Osteoblast (primary cell): ENCODE measurements at regions not wholly inside any gene's neighbourhood (a gene's known extent, or its start where the extent isn't known, plus 50 kb on each side); places are given as distances from the start of the nearest gene placed in this dataset.

ENCODE experiments used
- DNase-seq: peaks from one replicate; pipeline ENCODE4 v3.0.0; 2011; ENCODE audit warnings: low spot score, mixed read lengths; ENCODE audit not compliant: insufficient read length; ENCODE audit errors: missing footprints
- H2AFZ ChIP-seq: 2 replicates; pipeline ENCODE4 v1.6.0; 2011; ENCODE audit warnings: mild to moderate bottlenecking, low read length
- H3K27ac ChIP-seq: 2 replicates; pipeline ENCODE4 v1.5.1; 2011; ENCODE audit warnings: mild to moderate bottlenecking, low read depth, low read length, moderate library complexity
- H3K27me3 ChIP-seq: 2 replicates; pipeline ENCODE4 v1.6.0; 2012; ENCODE audit warnings: mild to moderate bottlenecking, control low read depth, inconsistent platforms, low read length, moderate library complexity; ENCODE audit not compliant: insufficient read depth
- H3K36me3 ChIP-seq: 2 replicates; pipeline ENCODE4 v1.5.1; 2011; ENCODE audit warnings: mild to moderate bottlenecking, low read length, control low read depth, moderate library complexity; ENCODE audit not compliant: insufficient read depth
- H3K4me1 ChIP-seq: 2 replicates; pipeline ENCODE4 v1.5.1; 2011; ENCODE audit warnings: mild to moderate bottlenecking, low read length, control low read depth, moderate library complexity; ENCODE audit not compliant: insufficient read depth
- H3K4me2 ChIP-seq: 2 replicates; pipeline ENCODE4 v1.6.0; 2011; ENCODE audit warnings: mild to moderate bottlenecking, low read length; ENCODE audit not compliant: insufficient read depth
- H3K4me3 ChIP-seq: fragments of 200-600 bp; sonication (generic); 3 replicates; pipeline ENCODE4 v1.5.1; 2012; ENCODE audit warnings: mild to moderate bottlenecking, low read length, inconsistent platforms; ENCODE audit not compliant: insufficient read depth
- H3K79me2 ChIP-seq: 2 replicates; pipeline ENCODE4 v1.6.0; 2012; ENCODE audit warnings: mild to moderate bottlenecking, low read length, control low read depth, inconsistent platforms; ENCODE audit not compliant: insufficient read depth
- H3K9me3 ChIP-seq: 2 replicates; pipeline ENCODE4 v1.5.1; 2011; ENCODE audit warnings: low read depth, low read length, control low read depth
- H4K20me1 ChIP-seq: 2 replicates; pipeline ENCODE4 v1.6.0; 2012; ENCODE audit warnings: mild to moderate bottlenecking, low read length, control low read depth; ENCODE audit not compliant: insufficient read depth
- CTCF ChIP-seq: IDR thresholded peaks from 2 replicates; pipeline ENCODE4 v1.5.1; 2011; ENCODE audit warnings: mild to moderate bottlenecking, low read depth, low read length, moderate library complexity; ENCODE audit errors: extremely low read depth

- no peak overlapping the region for H3K4me3 ChIP-seq
- no peaks in the 10 kb centered on the region for H3K4me1 ChIP-seq
- no peaks in the 10 kb centered on the region for H3K9me3 ChIP-seq
- H3K79me2 ChIP-seq, result no peaks in the 10 kb centered on the region
- DNase-seq, result no peak
- no peak for TF ChIP-seq CTCF
- no peaks in the 10 kb centered on the region for H4K20me1 ChIP-seq
- no peak overlapping the region for H3K27ac ChIP-seq
- H3K36me3 ChIP-seq, result no peaks in the 10 kb centered on the region
- H2AFZ ChIP-seq, result no peak overlapping the region
- no peaks in the 10 kb centered on the region for H3K27me3 ChIP-seq
- H3K4me2 ChIP-seq, result no peak overlapping the region
Observed at GRCh38 chr2:82526277-82526676, 1932.8 kb downstream of the SUCLG1 start.

GRCh38 chr2:82525744-82526143, 1933.3 kb downstream of the SUCLG1 start:
- Histone ChIP-seq H3K36me3 (no peaks in the 10 kb centered on the region), H3K4me3 (no peak overlapping the region), H3K9me3 (no peaks in the 10 kb centered on the region), H3K79me2 (no peaks in the 10 kb centered on the region), H3K27ac (no peak overlapping the region), H2AFZ (no peak overlapping the region), H3K27me3 (no peaks in the 10 kb centered on the region), H3K4me2 (no peak overlapping the region), H4K20me1 (no peaks in the 10 kb centered on the region), H3K4me1 (no peaks in the 10 kb centered on the region)
- DNase-seq, result no peak
- TF ChIP-seq CTCF, result no peak

GRCh38 chr2:82524826-82525225, 1934.3 kb downstream of the SUCLG1 start:
- no peaks in the 10 kb centered on the region for H3K27me3 ChIP-seq
- H3K36me3 ChIP-seq, result no peaks in the 10 kb centered on the region
- no peaks in the 10 kb centered on the region for H3K79me2 ChIP-seq
- H2AFZ ChIP-seq, result no peak overlapping the region
- no peaks in the 10 kb centered on the region for H4K20me1 ChIP-seq
- no peak overlapping the region for H3K4me2 ChIP-seq
- no peak for DNase-seq
- H3K9me3 ChIP-seq, result no peaks in the 10 kb centered on the region
- H3K4me3 ChIP-seq, result no peak overlapping the region
- no peaks in the 10 kb centered on the region for H3K4me1 ChIP-seq
- H3K27ac ChIP-seq, result no peak overlapping the region
- no peak for TF ChIP-seq CTCF

- Histone ChIP-seq H3K4me3 (no peak overlapping the region), H2AFZ (no peak overlapping the region), H3K4me2 (no peak overlapping the region), H3K36me3 (no peaks in the 10 kb centered on the region), H3K27ac (no peak overlapping the region), H3K9me3 (no peaks in the 10 kb centered on the region), H3K27me3 (no peaks in the 10 kb centered on the region), H4K20me1 (no peaks in the 10 kb centered on the region), H3K4me1 (no peaks in the 10 kb centered on the region), H3K79me2 (no peaks in the 10 kb centered on the region)
- no peak for DNase-seq
- no peak for TF ChIP-seq CTCF
Observed at GRCh38 chr2:82511894-82512293, 1947.2 kb downstream of the SUCLG1 start.
